ENCODE measurements at regions not wholly inside any gene's neighbourhood (a gene's known extent, or its start where the extent isn't known, plus 50 kb on each side); places are given as distances from the start of the nearest gene placed in this dataset.

GRCh38 chr6:48766349-48766748 lies 655.4 kb upstream of the PTCHD4 start:
- DNase-seq = no peak
- no peaks in the 10 kb centered on the region for H3K9me3 Mint-ChIP-seq
- no peak overlapping the region for H3K4ac ChIP-seq (ENCODE audit: low read depth, low read length)
- no peaks in the 10 kb centered on the region for H3K79me2 ChIP-seq (ENCODE audit: insufficient read depth, low read length)
- TF ChIP-seq, protein P1, sequence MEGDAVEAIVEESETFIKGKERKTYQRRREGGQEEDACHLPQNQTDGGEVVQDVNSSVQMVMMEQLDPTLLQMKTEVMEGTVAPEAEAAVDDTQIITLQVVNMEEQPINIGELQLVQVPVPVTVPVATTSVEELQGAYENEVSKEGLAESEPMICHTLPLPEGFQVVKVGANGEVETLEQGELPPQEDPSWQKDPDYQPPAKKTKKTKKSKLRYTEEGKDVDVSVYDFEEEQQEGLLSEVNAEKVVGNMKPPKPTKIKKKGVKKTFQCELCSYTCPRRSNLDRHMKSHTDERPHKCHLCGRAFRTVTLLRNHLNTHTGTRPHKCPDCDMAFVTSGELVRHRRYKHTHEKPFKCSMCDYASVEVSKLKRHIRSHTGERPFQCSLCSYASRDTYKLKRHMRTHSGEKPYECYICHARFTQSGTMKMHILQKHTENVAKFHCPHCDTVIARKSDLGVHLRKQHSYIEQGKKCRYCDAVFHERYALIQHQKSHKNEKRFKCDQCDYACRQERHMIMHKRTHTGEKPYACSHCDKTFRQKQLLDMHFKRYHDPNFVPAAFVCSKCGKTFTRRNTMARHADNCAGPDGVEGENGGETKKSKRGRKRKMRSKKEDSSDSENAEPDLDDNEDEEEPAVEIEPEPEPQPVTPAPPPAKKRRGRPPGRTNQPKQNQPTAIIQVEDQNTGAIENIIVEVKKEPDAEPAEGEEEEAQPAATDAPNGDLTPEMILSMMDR (conservative IDR thresholded peaks at IDR 0.05) = no peak
- H3K27ac Mint-ChIP-seq = no peak overlapping the region
- no peak overlapping the region for H3K9ac ChIP-seq (ENCODE audit: extremely low read depth, insufficient read length, low read length)
- no peak overlapping the region for H3K4me3 Mint-ChIP-seq
- no peak overlapping the region for H2BK12ac ChIP-seq (ENCODE audit: insufficient read length, low read depth, low read length)
- H3K79me1 ChIP-seq (ENCODE audit: insufficient read depth, low read depth, low read length, poor library complexity, severe bottlenecking) = no peaks in the 10 kb centered on the region
- no peak overlapping the region for H3K4me2 ChIP-seq (ENCODE audit: insufficient read depth, insufficient read length, low read length)
- H3K27ac ChIP-seq (ENCODE audit: insufficient read length, low read depth, low read length) = no peak overlapping the region
- H4K91ac ChIP-seq (ENCODE audit: insufficient read length, low read depth, low read length) = no peak overlapping the region
- H3K14ac ChIP-seq (ENCODE audit: insufficient read depth, low read length) = no peak overlapping the region
- no peak overlapping the region for H2BK20ac ChIP-seq (ENCODE audit: low read depth, low read length, poor library complexity, severe bottlenecking)
- H3K23me2 ChIP-seq (ENCODE audit: insufficient read length, low read depth, low read length, poor library complexity, severe bottlenecking) = no peaks in the 10 kb centered on the region
- no peak overlapping the region for H3K23ac ChIP-seq (ENCODE audit: insufficient read length, low read depth, low read length)
- no peaks in the 10 kb centered on the region for H3K27me3 Mint-ChIP-seq (ENCODE audit: low read depth)
- no peak overlapping the region for H3K18ac ChIP-seq (ENCODE audit: insufficient read length, low read depth, low read length)
- H3K4me1 ChIP-seq (ENCODE audit: insufficient read depth, low read length) = no peaks in the 10 kb centered on the region
- no peak overlapping the region for H3T11ph ChIP-seq (ENCODE audit: low read length)
- no peaks in the 10 kb centered on the region for H4K20me1 ChIP-seq (ENCODE audit: control insufficient read depth, insufficient read depth, insufficient read length)
- H4K8ac ChIP-seq (replicated peaks; ENCODE audit: insufficient read length, low read depth, low read length) = no peak overlapping the region
- H3K4me1 Mint-ChIP-seq = peaks cover 16 to 18% of the 10 kb centered on the region in 2 experiments
- H4K5ac ChIP-seq (ENCODE audit: insufficient read length, low read depth, low read length) = no peak overlapping the region
- H3K36me3 Mint-ChIP-seq (ENCODE audit: insufficient read depth in 1 of 3, low read depth in 3 of 3) = no peaks in the 10 kb centered on the region
- H2AK5ac ChIP-seq (ENCODE audit: insufficient read length, low read length) = no peak overlapping the region
- H3K56ac ChIP-seq (ENCODE audit: insufficient read length, low read depth, low read length) = no peak overlapping the region
- no CpG with 5 or more reads among the region's 3 CpGs for WGBS (ENCODE audit: extremely low coverage, insufficient read length, low lambda C conversion rate)
- no peak overlapping the region for H2BK5ac ChIP-seq (ENCODE audit: insufficient read length, low read length)
- no peaks in the 10 kb centered on the region for H3K27me3 ChIP-seq (ENCODE audit: insufficient read depth, low read length)
- H2BK15ac ChIP-seq (ENCODE audit: low read depth, low read length) = no peak overlapping the region
- no peak overlapping the region for H2BK120ac ChIP-seq (ENCODE audit: low read depth, low read length, poor library complexity, severe bottlenecking)
- no peak overlapping the region for H2AFZ ChIP-seq (ENCODE audit: low read length)
- H3K9me3 ChIP-seq (ENCODE audit: control insufficient read depth, low read depth, low read length) = no peaks in the 10 kb centered on the region

Data from H9 (cell line).